Prostate gland (tissue), 2 donors: ENCODE measurements at regions not wholly inside any gene's neighbourhood (a gene's known extent, or its start where the extent isn't known, plus 50 kb on each side); places are given as distances from the start of the nearest gene placed in this dataset.

Source experiments
- POLR2A ChIP-seq: fragments of 450-650 bp; IDR thresholded peaks from one replicate; pipeline ENCODE4 v1.6.1; 2016; ENCODE audit warnings: antibody characterized with exemption, mild to moderate bottlenecking
- TF ChIP-seq, protein P1 (sequence below), 4 experiments: fragments of 200-600 bp in 2 of 4; fragments of 450-650 bp in 2 of 4; sonication (generic) in 2 of 4; IDR thresholded peaks; 1 replicate in 3 of 4; 2 replicates in 1 of 4; pipeline ENCODE4 v1.5.1; 2016 to 2019; ENCODE audit warnings: antibody characterized with exemption in 4 of 4, mild to moderate bottlenecking in 2 of 4, moderate library complexity in 2 of 4

DNA sequence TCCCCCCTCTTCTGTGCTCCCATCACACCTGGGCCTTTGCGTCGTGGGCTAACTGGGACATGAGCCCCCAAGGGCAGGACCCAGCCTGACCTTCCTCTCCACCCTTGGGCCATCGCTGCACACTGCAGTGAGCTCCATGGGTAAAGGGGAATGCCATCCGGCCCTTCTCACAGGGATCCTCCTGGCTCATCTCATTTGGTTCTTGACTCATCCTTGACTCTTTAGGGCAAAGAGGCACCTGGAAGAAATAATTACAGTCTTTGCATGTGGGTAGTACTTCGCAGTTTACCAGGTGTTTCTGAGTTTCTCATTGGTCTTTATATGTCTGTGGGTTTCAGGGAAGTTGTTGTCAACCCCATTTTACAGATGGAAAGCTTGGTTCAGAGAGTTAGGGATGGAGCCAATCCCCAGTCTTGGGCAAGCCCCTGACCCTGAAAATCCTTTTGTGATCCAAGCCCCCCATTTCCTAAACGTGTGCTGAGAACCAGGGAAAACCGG lies 59.3 kb upstream of the ID3 start:
- TF ChIP-seq, protein P1, sequence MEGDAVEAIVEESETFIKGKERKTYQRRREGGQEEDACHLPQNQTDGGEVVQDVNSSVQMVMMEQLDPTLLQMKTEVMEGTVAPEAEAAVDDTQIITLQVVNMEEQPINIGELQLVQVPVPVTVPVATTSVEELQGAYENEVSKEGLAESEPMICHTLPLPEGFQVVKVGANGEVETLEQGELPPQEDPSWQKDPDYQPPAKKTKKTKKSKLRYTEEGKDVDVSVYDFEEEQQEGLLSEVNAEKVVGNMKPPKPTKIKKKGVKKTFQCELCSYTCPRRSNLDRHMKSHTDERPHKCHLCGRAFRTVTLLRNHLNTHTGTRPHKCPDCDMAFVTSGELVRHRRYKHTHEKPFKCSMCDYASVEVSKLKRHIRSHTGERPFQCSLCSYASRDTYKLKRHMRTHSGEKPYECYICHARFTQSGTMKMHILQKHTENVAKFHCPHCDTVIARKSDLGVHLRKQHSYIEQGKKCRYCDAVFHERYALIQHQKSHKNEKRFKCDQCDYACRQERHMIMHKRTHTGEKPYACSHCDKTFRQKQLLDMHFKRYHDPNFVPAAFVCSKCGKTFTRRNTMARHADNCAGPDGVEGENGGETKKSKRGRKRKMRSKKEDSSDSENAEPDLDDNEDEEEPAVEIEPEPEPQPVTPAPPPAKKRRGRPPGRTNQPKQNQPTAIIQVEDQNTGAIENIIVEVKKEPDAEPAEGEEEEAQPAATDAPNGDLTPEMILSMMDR (IDR thresholded peaks at IDR 0.05), result no peak
- TF ChIP-seq POLR2A, result no peak
